HG03520 (cell line): ENCODE measurements at regions not wholly inside any gene's neighbourhood (a gene's known extent, or its start where the extent isn't known, plus 50 kb on each side); places are given as distances from the start of the nearest gene placed in this dataset.
"Not testable (repeated sequence)": the region's sequence is repeated elsewhere in the genome, so short reads cannot be mapped to it uniquely, and the experiment has no call there.

Experiments
- ATAC-seq: cut with Tn5 transposase; IDR thresholded peaks from one replicate; pipeline ENCODE4 v1.9.1; 2021; ENCODE audit warnings: mild to moderate bottlenecking, moderate library complexity; ENCODE audit not compliant: unreplicated experiment

DNA sequence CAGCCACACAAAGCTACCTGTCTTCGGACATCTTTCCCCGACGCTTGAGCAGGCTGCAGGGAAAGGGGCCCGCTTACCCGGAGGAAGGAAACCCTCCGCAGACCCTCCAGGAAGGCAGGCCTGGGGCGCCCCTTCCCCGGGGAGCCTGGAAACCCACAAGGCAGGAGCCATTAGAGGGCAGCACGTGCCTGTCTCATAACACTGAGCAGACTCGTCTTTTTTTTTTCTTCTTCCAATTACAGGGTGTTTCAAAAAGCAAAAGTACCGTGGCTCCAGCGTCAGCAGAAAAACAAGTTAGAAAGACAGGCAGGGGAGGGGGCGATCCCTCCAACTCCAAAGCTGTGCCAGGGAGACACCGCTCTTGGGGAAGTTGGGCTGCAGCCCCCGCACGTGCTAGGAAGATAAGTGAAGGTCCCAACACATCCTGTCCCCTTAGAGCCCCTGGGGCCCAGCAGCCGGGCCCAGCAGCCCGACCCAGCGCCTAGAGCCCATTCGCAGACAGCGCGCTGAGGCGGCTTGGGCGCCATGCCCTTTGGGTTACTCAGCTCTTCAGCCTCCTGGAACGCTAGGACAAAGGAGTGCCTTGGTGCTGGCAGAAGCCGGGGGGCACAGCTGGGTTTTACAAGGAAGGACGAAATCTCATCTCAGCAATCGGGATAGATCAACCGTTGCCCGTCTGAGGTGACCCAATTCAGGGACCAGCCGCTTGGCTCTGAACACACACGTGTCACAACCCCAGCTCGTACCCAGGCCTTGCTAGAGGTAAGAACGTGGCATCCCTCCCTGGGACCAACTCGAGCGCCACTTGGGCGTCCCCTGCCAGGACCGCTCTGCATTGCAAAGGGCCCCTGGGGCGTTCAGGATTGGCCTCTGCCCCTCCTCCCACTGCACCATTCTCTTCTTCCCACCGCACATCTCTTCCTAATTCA lies 136.3 kb downstream of the LY86 start:
- no peak for ATAC-seq

DNA sequence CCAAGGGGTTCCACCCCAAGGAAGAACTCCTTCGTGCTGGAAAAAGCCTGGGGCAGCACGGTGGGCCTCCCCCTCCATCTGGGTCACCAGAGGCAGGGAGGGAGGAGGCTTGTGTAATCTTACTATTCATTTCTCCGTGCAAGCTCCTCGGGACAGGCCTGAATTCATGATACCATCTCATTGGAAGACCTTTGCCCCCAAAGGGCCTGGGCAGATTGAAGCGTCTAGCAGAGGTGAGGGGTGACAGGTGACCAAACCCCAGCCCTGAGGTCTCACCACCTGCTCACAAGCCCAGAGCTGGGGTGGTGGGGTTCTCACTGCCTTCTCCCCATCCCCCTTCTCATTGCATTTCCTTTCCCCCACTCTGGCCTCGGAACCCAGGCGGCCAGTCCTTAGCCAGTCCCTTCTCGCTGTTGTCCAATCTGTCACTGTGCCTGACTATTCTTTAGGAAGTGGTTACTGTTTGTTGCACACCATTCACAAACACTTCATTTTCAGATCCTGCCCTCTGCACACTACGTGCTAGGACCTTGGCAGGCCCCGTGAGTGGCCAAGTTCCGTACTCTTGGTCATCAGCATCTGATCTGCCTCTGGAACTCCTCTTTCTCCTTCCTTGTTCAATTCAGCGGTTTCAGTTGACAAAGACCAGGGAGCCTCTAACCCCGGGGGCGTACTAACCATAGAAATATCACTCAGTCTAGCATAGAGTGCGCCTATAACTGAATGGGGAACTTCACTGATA lies 137.1 kb downstream of the LY86 start:
- ATAC-seq: no peak

DNA sequence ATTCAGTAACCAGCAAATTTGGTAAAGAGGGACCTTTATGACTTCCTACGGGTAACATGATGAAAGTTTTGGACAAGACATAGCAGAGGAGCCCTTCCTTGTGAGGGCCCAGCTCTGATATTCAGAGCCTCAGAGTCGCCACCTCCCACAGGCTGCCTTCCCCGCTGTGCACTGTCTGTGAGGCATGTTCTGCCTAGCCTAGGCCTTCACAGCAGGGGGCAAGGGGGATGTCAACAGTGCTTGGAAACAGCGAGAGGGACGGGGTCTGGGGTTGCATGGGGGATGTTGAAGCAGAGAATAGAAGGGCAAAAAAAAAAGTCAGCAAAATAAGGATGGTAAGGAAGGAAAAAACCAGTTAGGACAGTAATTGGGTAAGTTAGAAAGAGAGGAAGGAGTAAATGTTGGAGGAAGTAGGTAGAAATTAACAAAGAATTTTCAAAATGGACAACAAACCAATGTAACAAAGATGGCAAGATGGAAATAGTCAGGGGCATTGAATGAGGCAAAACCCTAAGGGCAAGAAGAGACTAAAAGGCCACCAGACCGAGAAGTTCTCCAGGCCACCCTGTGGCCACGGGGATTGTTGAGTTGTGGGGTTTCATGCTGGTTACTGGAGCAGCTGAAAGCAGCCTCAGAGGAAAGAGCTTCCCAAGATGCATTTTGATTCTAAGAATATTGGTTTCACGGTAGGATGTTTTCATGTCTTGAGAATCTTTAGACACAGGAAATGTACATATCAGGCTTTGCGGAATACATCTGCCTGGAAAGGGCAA lies 139.8 kb downstream of the LY86 start:
- no peak for ATAC-seq

DNA sequence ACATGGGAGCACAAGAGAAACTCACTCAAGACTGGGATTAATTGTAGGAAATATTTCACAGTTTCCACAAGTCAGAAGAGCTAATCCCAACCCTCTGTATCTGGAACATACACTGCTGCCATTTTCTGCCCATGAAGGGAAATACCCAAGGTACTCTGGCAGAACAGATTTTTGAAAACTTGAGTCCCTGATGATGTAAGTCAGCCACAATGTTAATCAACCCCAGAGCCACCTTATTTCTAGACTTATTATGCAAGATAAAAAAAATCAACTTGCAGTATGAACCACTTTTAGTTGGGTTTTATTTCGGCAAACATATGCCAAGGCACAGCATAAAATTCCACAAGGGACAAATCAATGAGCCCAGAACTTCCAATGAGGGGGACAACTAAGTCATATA lies 141.5 kb downstream of the LY86 start:
- no peak for ATAC-seq

DNA sequence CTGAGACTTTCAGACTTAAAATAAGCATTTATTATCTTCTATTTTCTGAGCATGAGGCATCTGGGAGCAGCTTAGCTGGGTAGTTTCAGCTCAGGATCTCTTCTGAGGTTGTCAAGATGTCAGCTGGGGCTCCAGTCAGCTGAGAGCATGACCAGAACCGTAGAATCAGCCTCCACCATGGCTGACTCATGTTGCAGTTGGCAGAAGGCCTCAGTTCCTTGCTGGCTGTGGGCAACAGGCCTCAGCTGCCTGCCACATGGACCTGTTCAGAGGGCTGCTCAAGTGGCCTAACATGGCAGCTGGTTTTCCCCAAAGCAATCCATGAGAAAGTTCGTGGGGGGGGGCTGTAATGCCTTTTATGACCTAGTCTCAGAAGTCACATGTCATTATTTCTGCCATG lies 142.3 kb downstream of the LY86 start:
- ATAC-seq: no peak

DNA sequence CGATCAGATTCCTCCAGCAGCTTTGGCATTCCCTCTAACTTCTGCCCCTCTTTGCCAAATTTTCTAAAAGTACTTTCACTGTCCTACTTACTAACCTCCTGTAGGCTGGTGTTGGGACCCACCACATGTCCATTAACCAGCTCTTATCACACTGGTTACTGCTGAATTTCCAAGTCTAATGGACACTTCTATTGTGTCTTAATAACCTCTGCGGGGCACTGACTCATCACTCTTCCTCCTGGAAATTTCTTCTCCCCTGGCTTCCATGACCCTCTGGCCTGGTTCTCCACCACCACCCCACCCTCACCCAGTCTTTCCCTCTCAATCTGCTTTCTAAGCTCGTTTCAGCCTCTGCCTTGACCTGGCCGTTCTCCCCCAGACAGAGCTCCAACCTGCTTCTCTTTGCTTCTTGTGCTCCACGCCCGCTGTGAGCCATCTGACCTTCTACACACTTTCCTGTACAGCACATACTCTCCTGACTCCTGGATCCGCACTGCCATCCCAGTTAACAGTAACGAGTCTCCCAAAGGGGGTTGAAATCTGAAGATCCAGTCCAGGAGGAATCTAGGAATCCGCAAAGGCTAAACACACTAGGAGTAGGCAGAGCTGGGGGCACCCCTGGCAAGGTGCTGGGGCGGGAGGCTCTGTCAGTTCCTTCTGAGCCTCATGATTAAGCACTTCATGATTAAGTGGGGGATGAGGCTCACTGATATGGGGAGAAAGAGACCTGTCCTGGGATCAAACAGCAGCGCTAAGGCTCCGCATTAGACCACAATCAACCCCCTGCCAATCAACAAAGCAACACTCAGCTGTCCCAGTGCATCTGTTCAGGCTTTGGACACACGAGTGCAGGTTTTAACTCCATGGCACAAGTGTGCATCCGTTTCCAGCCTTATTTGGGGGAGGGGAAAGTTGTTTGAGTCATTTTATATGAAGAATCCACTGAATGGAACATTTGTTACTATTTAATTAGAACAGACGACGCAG lies 146.3 kb downstream of the LY86 start:
- no peak for ATAC-seq

DNA sequence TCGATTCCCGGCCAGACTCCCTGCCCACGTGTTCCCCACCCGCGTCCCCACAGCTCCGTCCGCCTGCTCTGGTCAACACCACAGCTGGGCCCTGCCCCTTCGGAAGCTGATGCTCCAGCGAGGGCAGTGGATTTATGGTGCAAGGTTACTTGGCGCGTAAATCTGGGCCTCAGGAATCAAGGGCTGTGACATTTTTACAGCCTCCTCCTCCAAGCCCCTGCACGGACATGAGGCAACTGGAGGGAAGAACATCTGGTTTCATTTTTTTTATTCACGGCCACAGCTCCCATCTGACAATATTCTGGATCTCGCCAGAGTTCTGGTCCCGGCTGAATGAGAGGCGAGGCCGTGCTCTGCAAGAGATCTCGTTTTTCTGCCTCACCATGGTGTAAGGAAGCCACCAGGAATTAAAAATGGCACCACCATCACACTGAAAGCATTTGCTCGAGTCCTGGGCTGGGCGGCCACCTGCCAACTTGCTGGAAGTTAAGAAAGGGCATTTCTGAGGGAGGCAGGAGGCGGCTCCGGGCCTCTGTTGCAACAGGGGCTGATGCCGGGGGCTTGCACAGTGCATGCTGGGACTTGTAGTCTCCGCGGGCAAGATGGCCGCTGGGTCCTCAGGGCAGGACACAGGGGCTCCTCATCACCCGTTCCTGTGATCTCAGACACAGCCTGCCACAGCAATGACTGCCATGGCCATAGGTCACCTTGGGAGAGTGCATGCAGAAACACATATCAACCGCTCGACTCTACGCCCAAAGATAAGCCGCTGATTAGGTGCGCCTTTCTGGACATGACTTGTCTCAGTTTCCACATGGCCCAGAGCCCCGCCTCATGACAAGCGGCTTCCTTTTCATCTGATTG lies 148.5 kb downstream of the LY86 start:
- no peak for ATAC-seq

DNA sequence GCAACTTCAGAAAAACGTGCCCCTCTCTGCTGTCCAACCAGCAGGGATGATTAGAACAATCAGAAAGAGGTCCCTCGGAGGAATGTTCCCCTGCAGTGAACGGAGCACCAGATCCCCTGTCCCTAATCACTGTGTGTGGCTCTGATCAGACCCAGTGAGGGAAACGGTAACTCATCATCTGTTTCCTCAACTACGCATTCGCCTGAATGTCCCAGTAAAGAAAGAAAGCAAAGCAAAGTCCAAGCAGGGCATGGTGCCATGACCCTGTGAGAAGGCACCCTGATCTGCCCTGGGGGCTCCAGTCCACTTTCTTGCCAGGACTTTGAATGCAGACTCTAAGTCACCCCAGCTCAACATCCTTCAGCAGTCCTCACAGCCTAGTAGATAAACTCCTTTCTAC lies 149.2 kb downstream of the LY86 start:
- no peak for ATAC-seq

DNA sequence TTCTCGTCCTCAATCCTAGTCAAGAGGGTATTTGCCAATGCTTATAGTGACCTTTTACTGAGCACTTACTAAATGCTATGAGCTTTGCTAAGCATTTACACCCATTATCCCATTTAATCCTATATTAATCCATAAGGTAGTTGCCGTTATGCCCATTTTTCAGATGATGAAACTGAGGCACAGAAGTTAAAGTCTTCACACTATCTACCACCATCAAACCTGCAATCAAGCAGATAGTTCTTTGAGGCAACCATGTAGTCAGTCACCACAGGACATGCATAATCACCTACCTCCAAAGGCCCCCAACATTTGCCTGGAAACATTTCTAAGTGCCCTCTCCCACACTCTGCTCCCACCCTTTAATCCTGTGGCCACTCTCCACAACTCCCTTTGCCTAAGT lies 149.6 kb downstream of the LY86 start:
- ATAC-seq: no peak

DNA sequence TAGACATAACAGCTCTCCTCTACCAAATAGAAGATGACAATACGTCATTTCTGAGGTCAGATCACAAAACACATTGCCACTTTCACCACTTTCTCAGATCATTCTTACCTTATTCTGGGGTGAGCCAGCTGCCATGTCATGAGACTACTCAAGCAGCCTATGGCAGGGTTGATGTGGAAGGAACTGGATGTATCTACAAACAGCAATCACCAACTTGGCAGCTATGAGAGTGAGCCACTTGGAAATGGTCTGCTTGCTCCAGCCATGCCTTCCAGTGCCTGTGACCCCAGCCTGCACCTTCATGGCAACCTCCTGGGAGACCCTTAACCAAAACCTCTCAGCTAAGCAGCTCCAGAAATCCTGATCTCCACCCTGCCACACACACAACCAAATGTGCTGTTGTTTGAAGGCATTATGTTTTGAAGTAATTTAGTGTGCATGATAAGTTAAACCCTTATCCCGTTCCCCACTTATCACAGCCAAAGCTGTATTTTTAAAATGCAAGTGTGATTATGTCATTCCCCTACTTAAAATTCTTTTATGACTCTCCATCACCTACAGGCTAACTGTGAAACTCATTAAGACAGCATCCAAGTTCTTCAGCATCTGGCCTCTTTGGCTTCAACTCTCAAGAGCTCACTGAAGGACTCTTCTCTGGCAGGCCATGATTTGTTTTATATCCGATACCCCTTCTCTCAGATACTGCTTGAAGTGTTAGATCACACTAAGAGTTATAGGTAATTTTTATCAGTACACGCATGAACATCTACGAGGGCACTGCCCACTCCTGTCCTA lies 150.6 kb downstream of the LY86 start:
- no peak for ATAC-seq

DNA sequence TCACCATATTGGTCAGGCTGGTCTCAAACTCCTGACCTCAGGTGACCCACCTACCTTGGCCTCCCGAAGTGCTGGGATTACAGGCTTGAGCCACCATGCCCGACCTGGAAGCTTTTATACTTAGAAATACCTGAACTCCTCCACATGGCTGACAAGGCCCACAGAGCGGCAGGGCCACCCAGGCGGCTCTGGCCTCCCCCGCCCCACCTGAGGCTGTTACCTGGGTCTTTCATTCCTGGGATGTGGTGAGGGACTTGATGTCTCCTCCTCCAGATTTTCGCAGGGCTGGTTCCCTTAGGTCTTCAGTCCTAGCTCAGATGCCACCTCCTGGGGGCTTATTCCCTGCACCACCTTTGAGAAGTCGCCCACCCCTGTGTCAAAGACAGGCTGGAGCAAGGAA lies 152.1 kb downstream of the LY86 start:
- ATAC-seq: no peak

DNA sequence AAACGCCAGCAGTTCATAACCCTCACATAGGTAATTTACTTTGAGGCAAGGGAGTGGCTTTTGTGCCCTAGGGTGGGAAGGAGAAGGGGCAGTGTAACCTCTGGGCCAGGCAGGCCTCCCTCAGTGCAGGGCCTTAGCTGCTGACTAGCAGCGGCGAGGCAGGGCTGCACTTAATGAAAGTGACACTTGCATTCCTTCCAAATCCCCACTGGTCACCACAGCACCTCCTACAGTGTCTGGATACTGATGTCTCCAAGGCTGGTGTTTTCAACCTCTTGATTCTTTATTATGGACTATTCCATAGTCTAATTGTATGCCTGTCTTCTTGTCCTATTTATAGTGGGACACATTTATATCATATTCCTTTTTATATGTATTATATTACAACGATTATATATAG lies 152.7 kb downstream of the LY86 start:
- ATAC-seq: no peak

DNA sequence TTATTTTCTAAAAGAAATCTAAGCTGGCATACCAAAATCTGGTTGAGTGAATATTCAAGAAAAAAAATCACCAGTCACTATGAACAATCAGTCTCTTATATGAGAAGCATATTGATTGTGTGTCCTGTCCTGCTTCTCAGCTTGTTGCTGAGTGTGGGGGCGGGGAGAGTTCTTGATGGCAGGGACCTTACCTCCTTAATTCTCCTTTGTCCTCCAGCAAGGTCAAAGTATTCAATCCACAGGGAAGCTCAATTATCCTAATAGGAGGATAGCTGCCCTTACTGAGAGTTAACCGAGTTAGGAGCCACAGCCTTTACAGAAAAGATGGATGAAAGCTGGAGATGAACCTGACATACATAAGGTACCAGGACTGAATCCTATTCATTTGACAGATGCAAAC lies 154.0 kb downstream of the LY86 start:
- no peak for ATAC-seq

DNA sequence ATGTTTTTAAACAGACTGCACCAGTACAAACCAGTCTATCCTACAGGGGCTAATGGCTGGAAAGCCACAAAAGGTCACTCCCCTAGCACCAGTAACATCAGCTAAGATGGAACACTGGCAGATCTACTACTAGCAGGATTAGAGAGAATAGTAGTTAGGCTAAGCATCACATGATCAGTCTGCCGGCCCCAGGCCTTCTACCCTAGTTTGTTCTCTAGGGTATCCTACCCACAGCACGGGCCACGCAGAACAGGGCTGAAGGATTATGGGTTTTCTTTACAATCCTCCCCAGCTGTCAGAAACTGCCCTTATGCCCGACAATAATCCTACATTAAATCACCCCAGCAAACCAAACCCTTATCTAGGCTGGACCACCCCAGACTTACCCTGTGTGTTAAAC lies 156.0 kb downstream of the LY86 start:
- no peak for ATAC-seq

DNA sequence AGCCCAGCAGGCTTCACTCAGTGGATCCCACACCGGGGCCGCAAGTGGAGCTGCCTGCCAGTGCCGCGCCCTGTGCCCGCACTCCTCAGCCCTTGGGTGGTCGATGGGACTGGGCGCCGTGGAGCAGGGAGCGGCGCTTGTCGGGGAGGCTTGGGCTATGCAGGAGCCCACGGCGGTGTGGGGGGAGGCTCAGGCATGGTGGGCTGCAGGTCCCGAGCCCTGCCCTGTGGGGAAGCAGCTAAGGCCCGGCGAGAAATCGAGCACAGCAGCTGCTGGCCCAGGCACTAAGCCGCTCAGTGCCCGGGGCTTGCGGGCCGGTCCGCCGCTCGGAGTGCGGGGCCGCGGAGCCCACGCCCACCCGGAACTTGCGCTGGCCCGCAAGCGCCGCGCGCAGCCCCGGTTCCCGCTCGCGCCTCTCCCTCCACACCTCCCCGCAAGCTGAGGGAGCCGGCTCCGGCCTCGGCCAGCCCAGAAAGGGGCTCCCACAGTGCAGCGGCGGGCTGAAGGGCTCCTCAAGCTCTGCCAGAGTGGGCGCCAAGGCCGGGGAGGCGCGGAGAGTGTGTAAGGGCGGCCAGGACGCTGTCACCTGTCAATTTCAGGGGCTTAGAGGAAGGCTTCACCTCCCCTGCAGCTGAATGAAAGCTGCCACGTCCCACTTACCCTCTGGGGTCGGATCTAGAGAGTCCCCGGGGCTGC lies 157.3 kb downstream of the LY86 start:
- not testable (repeated sequence) for ATAC-seq

DNA sequence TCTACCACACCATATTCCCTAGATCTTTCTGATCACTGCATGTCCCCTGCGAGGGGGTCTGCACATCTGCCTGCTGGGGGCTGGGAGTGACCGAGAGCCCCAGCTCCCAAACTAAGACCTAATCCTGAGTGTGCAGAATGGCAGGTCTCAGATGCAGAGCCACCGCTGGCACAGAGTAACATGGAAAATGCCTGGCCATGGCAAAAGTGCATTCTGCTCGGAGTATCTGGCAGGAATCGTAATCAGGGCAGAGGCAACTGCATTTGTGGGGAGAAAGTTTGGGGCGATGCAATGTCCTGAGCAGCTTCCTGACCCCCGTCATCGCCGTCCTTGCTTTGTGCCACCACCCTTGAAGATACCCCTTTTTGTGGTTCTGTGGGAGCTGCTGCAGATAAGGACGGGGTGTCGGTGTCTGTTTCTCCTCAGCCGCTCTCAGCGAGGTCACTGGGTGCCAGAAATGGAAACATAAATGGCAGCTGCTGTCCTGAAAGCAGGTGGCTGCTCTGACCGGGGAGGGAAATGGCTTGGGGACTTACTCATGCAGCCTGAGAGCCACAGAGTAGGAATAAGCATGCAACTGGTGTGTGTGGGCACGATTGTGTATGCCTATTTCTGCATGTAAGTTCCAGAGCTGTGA lies 157.9 kb downstream of the LY86 start:
- ATAC-seq: no peak

DNA sequence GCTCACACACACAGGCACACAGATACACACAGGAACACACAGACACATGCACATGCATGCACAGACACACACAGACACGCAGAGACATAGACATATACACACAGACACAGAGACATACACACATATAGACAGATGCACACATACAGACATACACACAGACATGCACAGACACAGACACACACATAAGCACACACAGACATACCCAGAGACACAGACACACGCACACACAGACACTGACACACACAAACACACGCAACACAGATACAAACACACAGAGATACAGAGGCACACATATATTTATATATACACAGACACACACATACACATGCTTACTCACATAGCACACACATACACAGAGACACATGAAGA lies 158.4 kb downstream of the LY86 start:
- ATAC-seq: no peak

DNA sequence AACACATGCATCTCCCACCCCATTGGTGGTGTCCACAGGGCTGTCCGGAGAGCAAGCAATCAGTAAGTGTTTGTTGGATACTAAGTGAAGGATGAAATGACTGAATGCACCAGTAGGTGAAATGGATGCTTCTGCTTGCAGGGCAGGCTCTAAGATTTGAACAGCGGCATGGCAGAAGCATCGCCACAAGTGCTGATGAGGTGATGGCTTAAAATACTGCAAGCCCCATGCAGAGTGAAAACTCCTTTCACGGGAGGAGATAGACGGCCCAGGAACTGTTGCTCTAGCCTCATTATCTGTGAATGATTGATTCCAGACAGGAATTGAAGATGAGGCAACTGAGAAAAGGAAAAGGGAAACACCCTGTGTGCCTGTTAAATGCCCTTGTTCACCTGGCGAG lies 158.9 kb downstream of the LY86 start:
- ATAC-seq: no peak
